ENCODE measurements at regions not wholly inside any gene's neighbourhood (a gene's known extent, or its start where the extent isn't known, plus 50 kb on each side); places are given as distances from the start of the nearest gene placed in this dataset.
"Not testable (repeated sequence)": the region's sequence is repeated elsewhere in the genome, so short reads cannot be mapped to it uniquely, and the experiment has no call there.

DNA sequence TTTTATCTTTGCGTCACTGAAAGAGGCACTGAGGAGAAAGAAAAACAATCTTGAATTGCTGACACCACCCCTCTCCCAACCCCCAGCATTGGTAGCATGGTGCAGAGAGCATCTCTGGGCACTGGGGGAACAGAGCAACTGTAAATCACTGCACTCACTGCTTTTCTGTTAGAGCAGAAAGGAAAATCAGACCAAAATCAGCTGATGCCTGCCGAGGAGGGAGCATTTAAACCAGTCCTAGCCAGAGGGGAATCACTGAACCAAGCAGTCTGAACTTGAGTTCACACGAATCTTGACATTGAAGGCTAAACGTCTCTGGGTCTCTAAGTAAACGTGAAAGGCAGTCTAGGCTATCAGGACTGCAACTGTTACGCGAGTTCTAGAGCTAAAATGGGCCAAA is 205.8 kb downstream of the SPANXN4 start:
- no peaks in the 10 kb centered on the region for H3K36me3 ChIP-seq
- H3K4me3 ChIP-seq (replicated peaks in 1 of 3) = no peak overlapping the region
- no peak for TF ChIP-seq POLR2A (IDR thresholded peaks at IDR 0.05)
- TF ChIP-seq, protein P1, sequence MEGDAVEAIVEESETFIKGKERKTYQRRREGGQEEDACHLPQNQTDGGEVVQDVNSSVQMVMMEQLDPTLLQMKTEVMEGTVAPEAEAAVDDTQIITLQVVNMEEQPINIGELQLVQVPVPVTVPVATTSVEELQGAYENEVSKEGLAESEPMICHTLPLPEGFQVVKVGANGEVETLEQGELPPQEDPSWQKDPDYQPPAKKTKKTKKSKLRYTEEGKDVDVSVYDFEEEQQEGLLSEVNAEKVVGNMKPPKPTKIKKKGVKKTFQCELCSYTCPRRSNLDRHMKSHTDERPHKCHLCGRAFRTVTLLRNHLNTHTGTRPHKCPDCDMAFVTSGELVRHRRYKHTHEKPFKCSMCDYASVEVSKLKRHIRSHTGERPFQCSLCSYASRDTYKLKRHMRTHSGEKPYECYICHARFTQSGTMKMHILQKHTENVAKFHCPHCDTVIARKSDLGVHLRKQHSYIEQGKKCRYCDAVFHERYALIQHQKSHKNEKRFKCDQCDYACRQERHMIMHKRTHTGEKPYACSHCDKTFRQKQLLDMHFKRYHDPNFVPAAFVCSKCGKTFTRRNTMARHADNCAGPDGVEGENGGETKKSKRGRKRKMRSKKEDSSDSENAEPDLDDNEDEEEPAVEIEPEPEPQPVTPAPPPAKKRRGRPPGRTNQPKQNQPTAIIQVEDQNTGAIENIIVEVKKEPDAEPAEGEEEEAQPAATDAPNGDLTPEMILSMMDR (IDR thresholded peaks at IDR 0.05) = no peak
- H3K27me3 ChIP-seq = no peaks in the 10 kb centered on the region
- no peaks in the 10 kb centered on the region for H3K4me1 ChIP-seq
- H3K27ac ChIP-seq = no peak overlapping the region
- intact Hi-C loops (cut with DNase I) = no loop called here
- no peaks in the 10 kb centered on the region for H3K9me3 ChIP-seq
- DNase-seq = no peak
- 24 to 45% methylated on average over 7 of the region's 7 CpGs for WGBS, 2 donors

DNA sequence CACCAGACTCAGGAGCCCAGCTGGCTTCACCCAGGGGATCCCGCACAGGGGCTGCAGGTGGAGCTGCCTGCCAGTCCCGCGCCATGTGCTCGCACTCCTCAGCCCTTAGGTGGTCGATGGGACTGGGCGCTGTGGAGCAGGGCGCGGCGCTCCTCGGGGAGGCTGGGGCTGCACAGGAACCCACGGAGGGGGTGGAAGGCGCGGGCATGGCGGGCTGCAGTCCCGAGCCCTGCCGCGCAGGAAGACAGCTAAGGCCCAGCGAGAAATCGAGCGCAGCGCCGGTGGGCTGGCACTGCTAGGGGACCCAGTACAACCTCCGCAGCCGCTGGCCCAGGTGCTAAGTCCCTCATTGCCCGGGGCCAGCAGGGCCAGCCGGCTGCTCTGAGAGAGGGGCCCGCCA is 202.9 kb downstream of the SPANXN4 start:
- 99 to 100% methylated on average over 8 to 14 of the region's 27 CpGs for WGBS, 2 donors
- H3K36me3 ChIP-seq; H3K4me3 ChIP-seq (replicated peaks in 1 of 3); H3K4me1 ChIP-seq; intact Hi-C loops (cut with DNase I); H3K27ac ChIP-seq; H3K9me3 ChIP-seq; H3K27me3 ChIP-seq; DNase-seq: not testable (repeated sequence)

DNA sequence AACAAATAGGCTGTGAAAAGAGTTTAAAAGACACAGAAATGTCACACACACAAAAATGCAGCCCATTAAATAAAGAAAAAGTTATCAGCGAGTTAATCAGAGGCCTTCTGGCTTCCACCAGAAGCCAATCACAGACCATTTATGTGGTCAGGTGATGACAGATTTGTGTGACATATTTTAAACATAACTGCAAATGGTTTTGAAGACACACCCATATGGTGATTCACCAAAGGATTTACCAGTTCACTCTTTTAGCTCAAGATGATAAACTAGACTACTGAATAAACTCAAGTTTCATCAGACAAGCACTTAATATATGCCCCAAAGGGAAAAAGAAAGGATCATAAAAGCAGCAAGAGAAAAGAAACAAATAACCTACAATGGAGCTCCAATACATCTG is 181.2 kb downstream of the SPANXN4 start:
- no peaks in the 10 kb centered on the region for H3K4me1 ChIP-seq
- no peak overlapping the region for H3K27ac ChIP-seq
- TF ChIP-seq POLR2A (IDR thresholded peaks at IDR 0.05) = no peak
- TF ChIP-seq, protein P1 (IDR thresholded peaks at IDR 0.05) = no peak
- intact Hi-C loops (cut with DNase I) = no loop called here
- DNase-seq = no peak
- no peaks in the 10 kb centered on the region for H3K27me3 ChIP-seq
- H3K36me3 ChIP-seq = no peaks in the 10 kb centered on the region
- H3K9me3 ChIP-seq = no peaks in the 10 kb centered on the region
- H3K4me3 ChIP-seq (replicated peaks in 1 of 3) = no peak overlapping the region
- 74 to 88% methylated on average over 1 of the region's 1 CpG for WGBS, 2 donors

DNA sequence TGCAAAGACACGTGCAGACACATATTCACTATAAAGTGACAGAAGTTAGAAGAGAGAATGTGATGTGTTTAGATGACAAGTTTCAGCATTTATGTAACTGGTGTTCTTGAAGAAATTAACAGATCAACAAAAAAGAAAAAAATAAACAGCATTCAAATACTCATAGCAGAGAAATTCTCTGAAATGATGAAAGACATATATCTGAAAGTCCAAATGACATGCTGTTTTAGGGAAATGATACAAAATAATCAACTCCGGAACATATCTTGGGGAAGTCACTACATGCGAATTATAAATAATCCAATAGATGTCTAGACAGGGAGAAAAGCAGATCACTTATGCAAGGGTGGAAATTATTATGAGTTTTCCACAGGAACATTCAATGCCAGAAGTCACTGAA is 146.0 kb downstream of the SPANXN4 start:
- no peaks in the 10 kb centered on the region for H3K4me1 ChIP-seq
- no peaks in the 10 kb centered on the region for H3K27me3 ChIP-seq
- DNase-seq = no peak
- no peaks in the 10 kb centered on the region for H3K36me3 ChIP-seq
- intact Hi-C loops (cut with DNase I) = no loop called here
- TF ChIP-seq POLR2A (IDR thresholded peaks at IDR 0.05) = no peak
- TF ChIP-seq, protein P1 (IDR thresholded peaks at IDR 0.05) = no peak
- H3K27ac ChIP-seq = no peak overlapping the region
- H3K9me3 ChIP-seq = no peaks in the 10 kb centered on the region
- H3K4me3 ChIP-seq (replicated peaks in 1 of 3) = no peak overlapping the region
- WGBS, 2 donors = 81 to 93% methylated on average over 3 of the region's 3 CpGs

DNA sequence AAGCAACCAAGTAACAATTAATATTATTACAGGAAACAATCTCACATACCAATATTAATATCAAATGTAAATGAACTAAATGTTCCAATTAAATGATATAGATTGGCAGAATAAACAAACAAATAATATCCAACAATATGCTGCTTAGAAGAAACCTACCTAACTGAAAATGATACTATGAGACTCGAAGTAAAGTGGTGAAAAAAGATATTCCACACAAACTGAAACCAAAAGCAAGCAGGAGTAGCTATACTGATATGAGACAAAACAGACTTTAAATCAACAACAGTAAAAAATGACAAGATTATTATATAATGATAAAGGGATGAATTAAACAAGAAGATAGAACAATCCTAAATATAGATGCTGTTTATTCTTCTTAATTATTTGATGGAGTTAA is 140.1 kb downstream of the SPANXN4 start:
- H3K4me1 ChIP-seq = no peaks in the 10 kb centered on the region
- WGBS, 2 donors = 52 to 69% methylated on average over 1 of the region's 1 CpG

More for the DNA sequence above, 140.1 kb downstream of the SPANXN4 start:
- Histone ChIP-seq H3K27ac (no peak overlapping the region), H3K9me3 (no peaks in the 10 kb centered on the region), H3K27me3 (no peaks in the 10 kb centered on the region), H3K36me3 (no peaks in the 10 kb centered on the region), H3K4me3 (replicated peaks in 1 of 3) (no peak overlapping the region)
- intact Hi-C loops (cut with DNase I) = no loop called here
- no peak for TF ChIP-seq POLR2A (IDR thresholded peaks at IDR 0.05)
- TF ChIP-seq, protein P1 (IDR thresholded peaks at IDR 0.05) = no peak
- DNase-seq = no peak

Data from thyroid gland (tissue), 4 donors.